ENCODE measurements at regions not wholly inside any gene's neighbourhood (a gene's known extent, or its start where the extent isn't known, plus 50 kb on each side); places are given as distances from the start of the nearest gene placed in this dataset.

- TF ChIP-seq CTCF (IDR thresholded peaks at IDR 0.05; ENCODE audit: low read depth, low read length, poor library complexity, severe bottlenecking): no peak
- no peak for TF ChIP-seq EZH2phosphoT487 (IDR thresholded peaks at IDR 0.05; ENCODE audit: borderline replicate concordance, low read length)
Measured at GRCh38 chr15:97688886-97689285, 271.6 kb upstream of the ARRDC4 start.
